CD4-positive, alpha-beta T cell treated with Interleukin-2 at 100 ng/mL for 4 hours (primary cell): ENCODE measurements at regions not wholly inside any gene's neighbourhood (a gene's known extent, or its start where the extent isn't known, plus 50 kb on each side); places are given as distances from the start of the nearest gene placed in this dataset.

Source experiments
- DNase-seq: peaks from one replicate; pipeline ENCODE4 v3.0.0-alpha.2; 2020; ENCODE audit warnings: low spot score

- no peak for DNase-seq
Observed at GRCh38 chr15:46110755-46111154, 475.9 kb downstream of the SQOR start.

- DNase-seq: no peak
Observed at GRCh38 chr15:46111730-46112129, 476.9 kb downstream of the SQOR start.

GRCh38 chr15:46117071-46117470 is 482.2 kb downstream of the SQOR start:
- DNase-seq: no peak

GRCh38 chr15:46120713-46121112 is 485.9 kb downstream of the SQOR start:
- DNase-seq: no peak

GRCh38 chr15:46121441-46121840 is 486.6 kb downstream of the SQOR start:
- no peak for DNase-seq

GRCh38 chr15:46126581-46126980 is 491.8 kb downstream of the SQOR start:
- DNase-seq: no peak

GRCh38 chr15:46127361-46127874 is 492.6 kb downstream of the SQOR start:
- no peak for DNase-seq

- no peak for DNase-seq
Observed at GRCh38 chr15:46129145-46129544, 494.3 kb downstream of the SQOR start.

- no peak for DNase-seq
Observed at GRCh38 chr15:46131876-46132275, 497.0 kb downstream of the SQOR start.

- DNase-seq: no peak
Observed at GRCh38 chr15:46137443-46137842, 502.6 kb downstream of the SQOR start.

- DNase-seq: no peak
Observed at GRCh38 chr15:46146002-46146401, 511.2 kb downstream of the SQOR start.

GRCh38 chr15:46146915-46147314 is 512.1 kb downstream of the SQOR start:
- DNase-seq: no peak

GRCh38 chr15:46151786-46152185 is 517.0 kb downstream of the SQOR start:
- DNase-seq: no peak

- no peak for DNase-seq
Observed at GRCh38 chr15:46166750-46167149, 531.9 kb downstream of the SQOR start.

- no peak for DNase-seq
Observed at GRCh38 chr15:46170326-46170725, 535.5 kb downstream of the SQOR start.

- no peak for DNase-seq
Observed at GRCh38 chr15:46174122-46174521, 539.3 kb downstream of the SQOR start.

GRCh38 chr15:46177219-46177618 is 542.4 kb downstream of the SQOR start:
- DNase-seq: no peak

- no peak for DNase-seq
Observed at GRCh38 chr15:46178138-46178537, 543.3 kb downstream of the SQOR start.

GRCh38 chr15:46207341-46207740 is 572.5 kb downstream of the SQOR start:
- no peak for DNase-seq

- DNase-seq: no peak
Observed at GRCh38 chr15:46213551-46213950, 578.7 kb downstream of the SQOR start.

- no peak for DNase-seq
Observed at GRCh38 chr15:46222826-46223225, 588.0 kb downstream of the SQOR start.

- no peak for DNase-seq
Observed at GRCh38 chr15:46229263-46229662, 594.4 kb downstream of the SQOR start.

- no peak for DNase-seq
Observed at GRCh38 chr15:46231786-46232185, 597.0 kb downstream of the SQOR start.

- no peak for DNase-seq
Observed at GRCh38 chr15:46232471-46232870, 597.6 kb downstream of the SQOR start.

GRCh38 chr15:46242935-46243334 is 608.1 kb downstream of the SQOR start:
- no peak for DNase-seq
